GM18520 (cell line): ENCODE measurements at regions not wholly inside any gene's neighbourhood (a gene's known extent, or its start where the extent isn't known, plus 50 kb on each side); places are given as distances from the start of the nearest gene placed in this dataset.

Source experiments
- ATAC-seq: cut with Tn5 transposase; IDR thresholded peaks from one replicate; pipeline ENCODE4 v1.9.1; 2021; ENCODE audit not compliant: unreplicated experiment

DNA sequence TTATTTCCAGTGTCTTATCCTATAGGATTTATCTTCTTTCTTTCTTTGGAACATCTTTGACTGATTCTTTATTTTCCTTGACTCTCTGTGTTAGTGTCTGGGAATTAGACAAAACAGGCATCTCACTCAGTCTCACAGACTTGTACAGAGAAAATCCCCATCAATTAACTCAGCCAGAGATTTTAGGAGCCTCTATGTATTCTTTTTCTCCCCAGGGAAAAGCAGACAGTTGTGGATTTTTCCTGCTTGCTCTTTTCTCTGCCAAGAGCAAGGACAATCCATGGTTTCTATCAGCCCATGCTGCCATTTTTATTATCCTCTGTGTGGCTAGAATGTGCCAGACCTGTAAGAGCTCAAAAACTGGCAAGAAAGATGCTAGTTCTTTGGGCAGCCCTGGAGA, 595.1 kb downstream of the SNAPC1 start:
- no peak for ATAC-seq

DNA sequence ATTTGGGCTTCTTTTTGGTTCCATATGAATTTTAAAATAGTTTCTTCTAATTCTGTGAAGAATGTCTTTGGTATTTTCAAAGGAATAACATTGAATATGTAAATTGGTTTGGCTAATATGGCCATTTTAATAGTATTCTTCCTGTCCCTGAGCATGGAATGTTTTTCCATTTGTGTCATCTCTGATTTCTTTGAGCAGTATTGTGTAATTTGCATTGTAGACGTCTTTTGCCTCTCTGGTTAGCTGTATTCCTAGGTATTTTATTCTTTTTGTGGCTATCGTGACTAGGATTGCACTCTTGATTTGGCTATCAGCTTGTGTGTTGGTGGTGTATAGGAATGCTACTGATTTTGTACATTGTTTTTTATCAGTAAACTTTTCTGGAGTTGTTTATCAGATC, 601.9 kb downstream of the SNAPC1 start:
- no peak for ATAC-seq

DNA sequence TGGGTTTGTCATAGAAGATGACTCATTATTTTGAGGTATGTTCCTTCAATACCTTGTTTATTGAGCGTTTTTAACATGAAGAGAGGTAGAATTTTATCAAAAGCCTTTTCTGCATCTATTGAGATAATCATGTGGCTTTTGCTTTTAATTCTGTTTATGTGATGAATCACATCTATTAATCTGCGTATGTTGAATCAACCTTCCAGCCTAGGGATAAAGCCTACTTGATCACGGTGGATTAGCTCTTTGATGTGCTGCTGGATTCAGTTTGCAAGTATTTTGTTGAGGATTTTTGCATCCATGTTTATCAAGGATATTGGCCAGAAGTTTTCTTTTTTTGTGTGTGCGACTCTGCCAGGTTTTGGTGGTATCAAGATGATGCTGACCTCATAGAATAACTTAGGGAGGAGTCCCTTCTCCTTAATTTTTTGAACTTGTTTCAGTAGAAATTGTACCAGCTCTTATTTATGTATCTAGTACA, 602.6 kb downstream of the SNAPC1 start:
- ATAC-seq: no peak

DNA sequence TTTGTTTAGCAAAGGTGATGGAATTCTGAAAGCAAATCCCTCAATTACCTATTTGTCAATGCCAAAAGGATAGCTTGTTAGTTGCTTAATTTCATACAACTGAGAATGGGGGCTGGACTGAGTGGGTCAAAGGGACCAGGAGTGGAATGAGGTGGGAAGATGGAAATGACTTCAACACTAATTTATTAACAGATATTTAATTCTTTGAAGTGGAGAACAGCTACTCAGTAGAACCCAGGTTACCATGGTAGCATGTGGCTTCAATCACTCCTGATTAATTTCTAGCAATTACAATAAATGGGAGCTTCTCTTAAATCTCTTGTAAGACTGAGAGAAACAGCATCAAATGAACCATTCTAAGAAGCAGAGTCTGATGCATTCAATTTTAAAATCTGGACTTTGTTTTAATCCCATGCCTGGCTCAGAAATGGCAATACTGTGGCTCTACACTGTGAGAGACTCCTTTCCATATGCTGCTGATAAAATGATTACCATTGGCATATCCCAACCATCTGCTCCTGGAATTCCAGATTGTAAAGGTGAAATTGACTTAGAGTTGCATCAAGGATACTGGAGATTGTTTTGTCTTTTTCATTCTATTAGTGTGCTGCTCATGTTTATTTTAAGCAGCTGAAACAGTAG, 607.8 kb downstream of the SNAPC1 start:
- no peak for ATAC-seq

DNA sequence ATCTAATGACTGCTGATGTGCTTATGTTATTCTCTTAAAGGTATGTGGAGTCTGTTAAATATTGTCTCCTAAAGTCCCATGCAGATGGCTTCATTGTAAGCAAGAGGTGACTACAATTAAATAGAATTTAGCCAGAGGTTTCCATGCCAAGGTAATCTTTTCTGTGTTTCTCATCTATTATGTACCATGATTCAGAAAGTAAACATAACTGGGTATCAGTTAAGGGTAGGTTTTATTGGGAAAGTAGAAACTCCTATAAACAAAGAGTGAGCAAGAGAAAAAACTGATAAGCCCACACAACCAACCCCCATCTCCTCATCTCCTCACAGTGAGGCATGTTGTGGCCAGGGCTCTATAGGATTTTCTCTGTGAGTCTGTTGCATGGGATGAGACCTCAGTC, 611.7 kb downstream of the SNAPC1 start:
- ATAC-seq: no peak

DNA sequence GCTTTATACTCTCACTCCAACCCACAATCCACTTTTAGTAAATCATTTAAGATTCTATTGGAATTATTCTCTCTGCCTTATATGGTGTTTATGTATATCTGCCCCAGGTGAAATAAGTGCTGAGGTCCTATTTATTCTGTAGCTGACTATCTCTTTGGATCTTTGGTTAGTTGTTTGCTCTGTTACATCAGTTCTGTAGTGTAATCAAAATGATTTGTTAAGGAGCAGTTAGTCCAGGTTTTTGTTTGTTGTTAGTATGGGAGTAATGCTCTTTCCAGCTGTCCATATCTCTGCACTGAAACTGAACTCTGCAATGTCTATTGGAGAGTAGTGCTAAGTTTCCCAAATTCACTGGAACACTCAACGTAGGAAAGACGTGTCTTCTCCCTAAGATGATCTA, 615.8 kb downstream of the SNAPC1 start:
- no peak for ATAC-seq

DNA sequence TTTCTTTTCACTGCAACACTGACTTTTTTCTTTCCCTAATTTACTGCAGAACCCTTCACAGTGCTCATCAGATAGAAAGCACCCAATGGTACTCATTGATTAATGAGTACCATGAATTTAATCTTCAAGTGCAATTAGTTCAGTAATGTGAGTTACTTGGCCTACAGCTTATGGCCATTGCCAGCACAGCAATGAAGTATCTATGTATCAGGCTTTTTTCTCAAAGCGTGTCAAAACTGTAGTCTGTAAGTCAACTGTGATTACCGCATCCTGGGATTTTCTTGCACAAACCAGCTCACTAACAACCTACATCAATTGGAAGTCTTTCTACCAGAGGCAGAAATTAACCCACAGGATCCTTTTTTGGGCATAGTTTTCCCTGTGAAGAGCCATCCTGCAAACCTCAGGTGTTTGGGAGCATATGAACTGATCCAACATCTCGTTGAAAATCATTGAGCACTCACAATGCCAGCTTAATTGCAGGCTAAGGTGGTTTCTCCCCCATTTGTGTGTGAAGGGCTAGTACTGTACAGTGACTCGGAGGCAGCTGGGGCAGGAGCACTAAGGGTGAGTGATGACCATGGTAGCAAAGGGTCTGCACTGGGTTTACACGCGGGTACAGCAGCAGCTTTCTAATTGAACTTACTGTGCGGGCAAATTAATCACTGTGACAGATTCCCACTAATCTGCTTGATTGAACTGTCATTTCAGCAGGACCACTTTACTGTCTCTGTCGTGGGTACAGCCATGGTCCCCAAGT, 619.3 kb downstream of the SNAPC1 start:
- no peak for ATAC-seq

DNA sequence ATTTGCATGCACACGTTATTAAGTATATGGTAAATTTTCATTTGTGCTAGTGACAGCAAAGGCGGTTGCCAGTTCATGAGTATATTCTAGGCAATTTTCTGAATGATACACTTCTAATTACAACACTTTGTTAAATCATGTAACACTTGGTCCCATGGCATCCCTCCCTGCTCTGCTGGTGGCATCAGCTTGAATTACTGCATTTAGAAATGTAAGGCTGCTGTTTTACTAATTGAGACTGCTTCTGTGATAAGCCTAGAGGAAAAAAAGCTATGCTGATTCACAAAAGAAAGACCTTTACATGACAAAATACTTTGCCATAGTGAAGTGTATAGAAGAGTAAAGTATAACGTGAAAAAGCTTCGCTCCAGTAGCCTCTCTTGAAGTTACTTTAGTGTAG, 636.1 kb downstream of the KCNH5 start:
- no peak for ATAC-seq

DNA sequence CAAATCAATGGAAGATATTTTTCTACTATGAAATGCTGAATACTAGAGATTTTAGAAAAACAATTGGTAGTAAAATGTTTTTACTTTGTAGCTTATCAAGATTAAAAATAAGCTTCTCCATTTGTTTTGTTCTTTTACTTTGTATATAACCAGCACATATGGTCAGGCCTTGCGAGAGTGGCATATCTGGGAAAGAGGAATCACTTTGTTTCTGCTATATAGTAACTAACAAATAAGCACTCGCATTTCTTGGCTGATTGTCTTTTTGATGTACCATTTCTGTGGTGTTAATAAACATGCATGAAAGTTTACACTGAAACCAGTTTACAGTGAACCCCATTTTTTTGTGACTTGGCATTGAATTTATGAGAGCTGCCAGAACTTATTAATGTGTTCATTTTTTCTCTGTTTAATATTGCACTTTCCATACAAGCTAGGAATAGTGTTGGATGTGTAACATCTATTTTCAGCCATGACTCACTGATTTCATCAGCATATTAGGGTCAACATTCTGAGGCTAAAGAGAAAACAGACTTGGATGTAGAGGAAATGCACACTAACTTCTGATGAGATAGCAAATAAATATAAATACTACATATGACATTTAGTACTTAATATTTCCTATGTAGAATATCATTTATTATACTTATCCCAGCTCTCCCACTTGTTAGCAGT, 635.5 kb downstream of the KCNH5 start:
- no peak for ATAC-seq

DNA sequence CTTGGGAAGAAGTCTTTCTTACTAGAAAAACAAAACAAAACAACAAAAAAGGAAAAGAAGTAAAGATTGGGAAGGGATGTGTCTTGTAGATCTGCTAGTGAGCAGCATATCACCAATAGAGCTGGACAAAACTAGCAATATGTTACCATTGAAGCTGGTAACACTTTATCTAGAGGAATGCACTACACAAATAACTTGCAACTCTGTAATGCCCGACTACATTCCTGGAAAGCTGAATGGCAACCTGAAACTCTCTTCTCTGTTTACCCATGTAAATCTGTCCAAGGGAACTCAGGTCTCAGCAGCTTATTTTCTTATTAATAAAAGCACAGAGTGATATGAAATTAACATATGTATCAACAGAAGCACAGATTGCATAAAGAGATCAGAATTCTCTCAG, 624.4 kb downstream of the KCNH5 start:
- no peak for ATAC-seq

DNA sequence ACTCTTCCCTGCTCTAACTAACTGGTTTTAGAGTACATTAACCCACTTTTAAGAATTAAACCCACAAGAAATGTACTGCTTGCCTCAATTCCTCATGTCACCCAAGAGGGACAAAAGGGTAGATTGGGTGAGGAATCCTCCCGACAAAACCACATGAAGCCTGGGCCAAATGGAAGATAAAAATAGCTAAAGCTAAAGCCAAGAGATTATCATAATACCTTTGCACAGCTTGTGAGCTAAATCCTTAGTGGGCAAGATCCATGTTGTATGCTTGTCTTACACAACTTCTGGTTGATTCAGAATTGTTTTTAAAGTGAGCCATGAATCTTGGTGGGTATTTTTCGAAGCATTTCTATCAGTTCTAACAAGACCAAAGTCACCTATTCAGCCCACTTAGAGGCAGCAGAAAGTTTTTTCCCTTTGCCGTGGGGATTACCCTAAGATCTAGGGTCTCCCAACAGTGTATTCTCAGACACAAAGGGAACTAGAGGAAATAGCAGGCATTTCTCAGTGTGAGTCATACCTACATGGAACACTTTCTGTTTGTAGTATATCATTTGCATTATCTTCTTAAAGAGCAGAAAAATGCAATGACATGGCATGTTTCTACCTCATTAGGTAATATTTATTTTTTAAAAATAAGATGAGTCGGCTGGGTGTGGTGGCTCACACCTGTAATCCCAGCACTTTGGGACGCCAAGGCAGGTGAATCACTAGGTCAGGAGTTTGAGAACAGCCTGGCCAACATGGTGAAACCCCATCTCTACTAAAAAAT, 616.6 kb downstream of the KCNH5 start:
- no peak for ATAC-seq

DNA sequence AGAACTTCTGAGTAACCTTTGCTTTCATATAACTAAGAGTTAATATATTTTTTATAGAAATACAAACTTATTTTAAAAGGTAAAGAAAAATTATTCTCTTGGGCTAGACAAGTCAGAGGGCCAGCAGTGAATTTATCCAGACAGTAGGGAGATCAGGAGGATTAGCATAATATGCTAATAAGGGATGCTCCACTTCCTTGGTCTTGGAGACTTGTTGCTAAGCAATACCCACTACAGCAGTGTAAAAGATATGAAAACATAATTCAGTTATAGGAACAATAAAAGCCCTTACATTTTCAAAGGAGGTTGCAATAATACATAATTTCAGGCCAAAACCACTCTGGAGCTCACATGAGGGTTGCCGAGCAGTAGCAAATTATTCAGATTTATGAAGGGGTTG, 615.6 kb downstream of the KCNH5 start:
- ATAC-seq: no peak

DNA sequence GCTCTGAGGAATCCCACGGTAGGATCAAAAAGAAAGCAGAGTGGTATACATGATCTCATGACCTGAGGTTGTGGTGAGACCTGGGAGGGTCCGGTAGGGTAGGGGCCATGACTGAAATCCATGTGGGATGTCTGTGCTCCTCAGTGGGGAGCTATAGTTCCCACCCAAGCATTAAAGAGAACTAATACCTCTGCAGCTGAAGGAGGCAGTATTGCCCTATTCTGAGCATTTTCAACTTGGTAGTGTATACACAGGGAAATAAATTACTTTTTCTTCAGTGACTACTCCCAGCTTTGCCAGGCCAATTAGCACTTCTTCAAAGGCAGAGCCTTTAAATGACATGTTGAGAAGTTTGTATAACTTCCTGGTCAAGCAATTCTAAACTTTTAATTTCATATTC, 613.8 kb downstream of the KCNH5 start:
- no peak for ATAC-seq

DNA sequence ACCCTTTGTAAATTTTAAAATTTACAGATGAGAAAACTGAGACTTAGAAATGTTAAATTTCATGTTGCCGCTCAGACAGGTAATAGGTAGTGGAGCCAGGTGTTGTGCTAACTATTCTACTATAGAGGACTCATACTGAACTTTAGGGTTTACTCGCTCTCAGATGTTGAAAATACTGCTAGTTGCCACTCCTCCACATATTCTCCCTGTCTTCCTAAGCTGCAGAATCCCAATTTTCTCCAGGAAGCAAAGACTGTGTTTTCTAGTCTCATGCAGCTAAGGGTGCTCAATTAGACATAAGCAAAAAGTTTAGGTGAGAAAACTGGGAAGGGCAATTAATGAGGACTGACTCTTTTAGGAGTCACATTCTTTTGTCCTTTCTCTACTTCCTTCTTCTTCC, 612.3 kb downstream of the KCNH5 start:
- no peak for ATAC-seq

DNA sequence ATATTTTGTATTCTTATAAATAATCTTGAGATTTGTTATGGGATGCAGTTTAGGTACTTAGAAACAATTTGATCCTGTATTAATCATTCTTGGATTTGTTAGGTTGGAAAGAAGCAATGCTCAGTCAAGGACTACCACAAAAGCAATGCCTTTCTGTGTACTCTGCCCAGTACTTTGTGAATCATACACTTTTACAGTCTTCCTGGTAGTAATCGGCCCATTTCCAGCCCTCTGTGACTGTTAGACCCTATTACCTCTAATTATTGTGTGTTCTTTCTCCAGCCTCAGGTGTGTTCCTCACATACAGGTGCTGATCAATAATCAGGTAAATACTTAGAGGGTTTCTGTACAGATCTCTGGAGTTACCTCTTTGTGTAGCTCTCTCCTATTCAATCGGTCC, 609.0 kb downstream of the KCNH5 start:
- ATAC-seq: no peak

DNA sequence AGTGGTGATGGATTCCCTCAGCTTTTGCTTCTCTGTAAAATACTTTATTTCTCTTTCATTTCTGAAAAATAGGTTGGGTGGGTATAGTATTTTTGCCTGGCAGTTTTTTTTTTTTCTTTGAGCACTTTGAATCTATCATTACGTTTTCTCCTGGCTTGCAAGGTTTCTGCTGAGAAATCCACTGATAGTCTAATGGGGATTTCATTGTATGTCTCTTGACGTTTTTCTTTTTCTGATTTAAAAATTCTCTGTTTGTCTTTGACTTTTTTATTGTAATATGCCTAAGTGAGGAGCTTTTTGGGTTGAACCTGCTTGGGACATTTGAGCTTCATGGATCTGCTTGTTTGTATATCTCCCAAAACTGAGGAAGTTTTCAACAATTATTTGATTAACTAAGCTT, 606.0 kb downstream of the KCNH5 start:
- no peak for ATAC-seq

DNA sequence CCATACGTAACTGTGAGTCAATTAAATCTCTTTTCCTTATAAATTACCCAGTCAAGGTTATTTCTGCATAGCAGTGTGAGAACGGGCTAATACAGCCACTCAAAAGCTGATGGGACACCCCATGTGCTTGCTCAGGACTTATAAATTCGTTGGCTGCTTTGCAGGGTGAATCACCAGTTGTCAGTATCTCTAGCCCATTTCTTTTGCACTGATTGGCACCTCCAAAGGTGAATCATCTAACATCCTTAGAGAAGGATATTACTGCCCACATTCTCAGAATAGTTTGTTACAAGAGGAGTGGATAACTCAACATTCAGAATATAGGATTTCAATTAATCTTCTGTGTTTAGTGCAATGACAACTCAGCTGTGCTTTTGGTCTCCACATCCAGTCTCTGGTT, 601.5 kb downstream of the KCNH5 start:
- no peak for ATAC-seq

DNA sequence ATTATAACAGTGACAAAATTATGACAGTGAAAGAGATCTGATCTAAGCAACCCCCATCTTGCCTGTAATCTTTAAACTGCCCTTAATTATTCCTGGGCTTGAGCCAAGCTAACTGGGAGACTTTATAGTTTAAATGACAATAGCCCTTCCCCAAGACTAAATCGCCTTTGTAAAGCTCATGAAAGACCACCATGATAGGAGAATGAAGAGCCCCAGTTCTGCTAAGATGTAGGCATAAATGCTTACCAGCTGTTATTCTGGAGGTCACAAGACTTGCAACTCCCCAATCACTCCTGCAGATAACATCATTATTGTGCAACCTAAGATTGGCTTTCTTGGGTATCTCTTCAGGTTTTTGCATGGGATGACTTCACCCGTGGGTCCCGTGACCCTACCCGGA, 599.7 kb downstream of the KCNH5 start:
- no peak for ATAC-seq

DNA sequence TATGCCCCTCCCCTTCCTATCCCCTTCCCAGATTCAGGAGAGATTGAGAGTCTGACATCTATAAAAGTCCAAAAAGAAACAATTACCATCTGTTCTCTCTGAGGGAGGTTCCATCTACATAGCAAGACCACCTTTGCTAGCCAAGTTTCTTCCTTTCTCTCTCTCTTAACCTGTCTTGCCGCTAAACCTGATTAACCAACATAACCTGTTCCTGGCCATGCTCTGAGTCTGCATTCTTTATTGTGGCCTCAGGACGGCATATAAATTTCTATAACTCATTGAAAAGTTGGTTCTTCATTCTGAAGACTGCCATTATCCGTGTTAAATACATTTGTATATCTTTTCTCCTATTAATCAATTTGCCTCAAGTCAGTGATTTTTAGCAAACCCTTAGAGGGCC, 594.0 kb downstream of the KCNH5 start:
- ATAC-seq: no peak

DNA sequence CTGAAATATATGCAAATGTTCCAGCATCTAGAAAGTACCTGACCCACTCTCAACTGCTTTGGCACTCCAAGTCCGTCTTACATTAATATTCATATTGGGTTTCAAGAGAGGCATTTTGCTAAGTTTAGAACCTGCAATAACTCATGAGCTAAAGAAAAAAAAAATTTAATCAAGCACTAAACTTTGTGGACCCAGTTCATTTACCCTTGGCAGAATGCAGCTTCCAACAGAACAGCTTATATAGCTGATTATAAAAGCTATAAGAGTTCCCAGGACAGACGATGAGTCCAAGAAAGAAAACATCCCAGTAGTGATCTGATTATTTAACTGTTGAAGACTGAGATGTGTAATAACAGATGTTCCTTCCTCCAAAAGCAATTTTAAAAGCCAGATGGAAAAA, 592.0 kb downstream of the KCNH5 start:
- ATAC-seq: no peak

DNA sequence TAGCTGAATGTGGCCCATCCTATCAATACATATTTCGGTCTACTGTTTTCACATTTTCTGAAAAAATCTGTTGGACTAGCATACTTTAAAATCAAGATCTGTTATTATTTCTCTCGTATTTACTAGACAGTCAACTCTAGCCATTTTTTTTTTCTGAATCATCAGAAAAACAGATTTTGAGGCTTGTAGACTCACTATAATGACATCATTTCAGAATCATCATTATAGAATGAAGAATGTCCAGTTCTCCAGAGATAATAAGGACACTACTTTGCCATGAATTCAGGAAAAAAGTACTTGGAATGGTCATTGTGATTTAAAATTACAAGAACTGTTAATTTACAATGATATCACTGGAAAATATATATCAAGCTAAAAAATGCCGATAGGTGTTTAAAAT, 589.8 kb downstream of the KCNH5 start:
- ATAC-seq: no peak

DNA sequence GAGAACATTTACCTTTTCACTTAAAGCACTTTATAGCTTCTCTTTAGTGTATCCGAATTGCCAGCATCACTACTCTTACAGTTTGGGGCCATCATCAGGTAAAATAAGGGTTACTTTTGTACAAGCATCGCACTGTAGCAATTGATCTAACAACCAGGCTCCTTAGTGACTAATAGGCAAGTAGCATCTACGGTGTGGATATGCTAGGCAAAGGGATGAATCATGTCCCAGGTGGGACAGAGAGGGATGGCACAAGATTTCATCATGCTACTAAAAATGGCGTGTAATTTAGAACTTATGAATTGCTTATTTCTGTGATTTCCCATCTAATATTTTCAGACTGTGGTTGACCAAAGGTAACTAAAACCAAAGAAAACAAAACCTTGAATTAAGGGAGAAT, 582.3 kb downstream of the KCNH5 start:
- ATAC-seq: no peak
